Gastrocnemius medialis (tissue), 4 donors: ENCODE measurements at regions not wholly inside any gene's neighbourhood (a gene's known extent, or its start where the extent isn't known, plus 50 kb on each side); places are given as distances from the start of the nearest gene placed in this dataset.

Source experiments
- ATAC-seq, 2 donors: fragments of 150-250 bp; one replicate each; pipeline ENCODE4 v1.9.1; 2016
- DNase-seq, 2 donors: peaks; one replicate each; pipeline ENCODE4 v3.0.0-alpha.2; 2019
- H3K27ac ChIP-seq, 4 donors: fragments of 200-600 bp; sonication (generic); 1 replicate in 1 of 4; 2 replicates in 3 of 4; pipeline ENCODE4 v1.5.1; 2016 to 2018; ENCODE audit warnings: mild to moderate bottlenecking in 2 of 4, moderate library complexity in 1 of 4
- H3K27me3 ChIP-seq, 3 donors: fragments of 200-600 bp; sonication (generic) in 2 of 3; 1 replicate in 1 of 3; 2 replicates in 2 of 3; pipeline versions ENCODE4 v1.5.1 to v1.6.0; 2016 to 2019; ENCODE audit warnings: mild to moderate bottlenecking in 1 of 3, moderate library complexity in 1 of 3
- H3K36me3 ChIP-seq, 2 donors: fragments of 200-600 bp; sonication (generic) in 1 of 2; one replicate each; pipeline ENCODE4 v1.5.1; 2017 to 2018
- H3K4me1 ChIP-seq, 2 donors: fragments of 200-600 bp; sonication (generic) in 1 of 2; one replicate each; pipeline ENCODE4 v1.5.1; 2016 to 2017; ENCODE audit warnings: mild to moderate bottlenecking in 2 of 2
- H3K4me3 ChIP-seq, 4 donors: fragments of 200-600 bp; sonication (generic) in 3 of 4; 1 replicate in 1 of 4; 2 replicates in 3 of 4; pipeline ENCODE4 v1.5.1; 2016 to 2019; ENCODE audit warnings: mild to moderate bottlenecking in 2 of 4
- H3K9me3 ChIP-seq, 3 donors: fragments of 200-600 bp; sonication (generic) in 2 of 3; 1 replicate in 1 of 3; 2 replicates in 2 of 3; pipeline ENCODE4 v1.5.1; 2016 to 2019
- POLR2A ChIP-seq, 2 donors: fragments of 450-650 bp; IDR thresholded peaks; one replicate each; pipeline ENCODE4 v1.6.1; 2017; ENCODE audit warnings: antibody characterized with exemption in 2 of 2, mild to moderate bottlenecking in 2 of 2, moderate library complexity in 2 of 2
- in situ Hi-C, 4 donors: fragments of 200-750 bp; cut with MboI; loops; one replicate each; pipeline versions ENCODE4 v1.15.0 to v1.8.0; 2017; ENCODE audit warnings: low sequenced_read_pairs in 4 of 4
- intact Hi-C: fragments of 100-400 bp; cut with DNase I; formaldehyde crosslinking; loops from one replicate; pipeline ENCODE4 v1.15.1; 2023; ENCODE audit warnings: low total_unique reads
- TF ChIP-seq, protein P1 (sequence below), 5 experiments: fragments of 450-650 bp in 3 of 5; fragments of 200-600 bp in 2 of 5; sonication (generic) in 2 of 5; IDR thresholded peaks in 4 of 5; conservative IDR thresholded peaks in 1 of 5; 1 replicate in 4 of 5; 2 replicates in 1 of 5; pipeline ENCODE4 v1.5.1; 2016 to 2019; ENCODE audit warnings: antibody characterized with exemption in 5 of 5, mild to moderate bottlenecking in 3 of 5, moderate library complexity in 3 of 5

DNA sequence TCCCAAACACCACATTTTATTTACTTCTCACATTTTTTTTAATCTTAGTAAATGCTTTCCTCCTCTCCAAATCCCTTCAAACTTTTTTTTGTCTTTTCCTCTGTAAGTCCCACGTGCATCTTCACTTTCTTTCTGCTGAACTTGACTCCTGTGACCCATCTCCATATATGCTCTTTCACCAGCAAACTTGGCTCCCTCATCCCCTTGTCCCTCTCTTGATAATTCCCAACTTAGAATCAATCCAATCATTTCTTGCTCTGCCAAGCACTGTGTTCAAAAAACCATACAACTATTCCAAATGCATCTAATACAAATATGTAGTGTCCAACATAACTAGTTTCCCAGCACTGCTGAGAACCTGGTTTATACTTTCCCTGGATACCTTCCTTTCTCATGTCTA, 519.4 kb downstream of the HDGFL1 start:
- H3K9me3 ChIP-seq: no peaks in the 10 kb centered on the region
- no peak overlapping the region for H3K4me3 ChIP-seq
- intact Hi-C loops: no loop called here
- H3K4me1 ChIP-seq: no peaks in the 10 kb centered on the region
- DNase-seq: no peak
- no peak overlapping the region for H3K27ac ChIP-seq
- no peak for TF ChIP-seq POLR2A (IDR thresholded peaks at IDR 0.05)
- TF ChIP-seq, protein P1, sequence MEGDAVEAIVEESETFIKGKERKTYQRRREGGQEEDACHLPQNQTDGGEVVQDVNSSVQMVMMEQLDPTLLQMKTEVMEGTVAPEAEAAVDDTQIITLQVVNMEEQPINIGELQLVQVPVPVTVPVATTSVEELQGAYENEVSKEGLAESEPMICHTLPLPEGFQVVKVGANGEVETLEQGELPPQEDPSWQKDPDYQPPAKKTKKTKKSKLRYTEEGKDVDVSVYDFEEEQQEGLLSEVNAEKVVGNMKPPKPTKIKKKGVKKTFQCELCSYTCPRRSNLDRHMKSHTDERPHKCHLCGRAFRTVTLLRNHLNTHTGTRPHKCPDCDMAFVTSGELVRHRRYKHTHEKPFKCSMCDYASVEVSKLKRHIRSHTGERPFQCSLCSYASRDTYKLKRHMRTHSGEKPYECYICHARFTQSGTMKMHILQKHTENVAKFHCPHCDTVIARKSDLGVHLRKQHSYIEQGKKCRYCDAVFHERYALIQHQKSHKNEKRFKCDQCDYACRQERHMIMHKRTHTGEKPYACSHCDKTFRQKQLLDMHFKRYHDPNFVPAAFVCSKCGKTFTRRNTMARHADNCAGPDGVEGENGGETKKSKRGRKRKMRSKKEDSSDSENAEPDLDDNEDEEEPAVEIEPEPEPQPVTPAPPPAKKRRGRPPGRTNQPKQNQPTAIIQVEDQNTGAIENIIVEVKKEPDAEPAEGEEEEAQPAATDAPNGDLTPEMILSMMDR (IDR thresholded peaks at IDR 0.05 in 4 of 5, conservative IDR thresholded peaks at IDR 0.05 in 1 of 5): no peak
- ATAC-seq: no peak
- in situ Hi-C loops: no loop called here
- H3K27me3 ChIP-seq: no peaks in the 10 kb centered on the region
- no peaks in the 10 kb centered on the region for H3K36me3 ChIP-seq

DNA sequence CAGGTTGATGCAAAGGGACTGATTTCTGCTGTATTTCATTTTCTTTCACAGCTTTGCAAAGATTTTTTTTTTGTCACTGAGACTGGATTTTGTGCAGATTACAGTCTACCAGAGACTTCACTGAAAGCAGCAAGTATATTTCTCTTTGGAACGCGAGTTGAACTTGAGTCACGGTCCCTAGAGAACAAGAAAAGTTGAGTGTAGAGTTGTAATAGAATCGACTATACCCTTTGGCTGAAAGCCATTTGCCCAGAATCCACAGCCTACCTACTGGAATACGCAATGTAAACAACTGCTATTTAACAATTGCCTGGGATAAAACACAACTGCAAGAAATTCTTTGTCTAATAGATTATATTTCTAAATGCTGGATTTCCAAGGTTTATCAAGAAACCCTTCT, 520.6 kb downstream of the HDGFL1 start:
- Histone ChIP-seq H3K36me3 (no peaks in the 10 kb centered on the region), H3K4me3 (no peak overlapping the region), H3K27me3 (no peaks in the 10 kb centered on the region), H3K27ac (no peak overlapping the region), H3K4me1 (no peaks in the 10 kb centered on the region), H3K9me3 (no peaks in the 10 kb centered on the region)
- intact Hi-C loops: no loop called here
- TF ChIP-seq POLR2A (IDR thresholded peaks at IDR 0.05): no peak
- TF ChIP-seq, protein P1 (IDR thresholded peaks at IDR 0.05 in 4 of 5, conservative IDR thresholded peaks at IDR 0.05 in 1 of 5): no peak
- no peak for DNase-seq
- in situ Hi-C loops: no loop called here
- ATAC-seq: no peak

DNA sequence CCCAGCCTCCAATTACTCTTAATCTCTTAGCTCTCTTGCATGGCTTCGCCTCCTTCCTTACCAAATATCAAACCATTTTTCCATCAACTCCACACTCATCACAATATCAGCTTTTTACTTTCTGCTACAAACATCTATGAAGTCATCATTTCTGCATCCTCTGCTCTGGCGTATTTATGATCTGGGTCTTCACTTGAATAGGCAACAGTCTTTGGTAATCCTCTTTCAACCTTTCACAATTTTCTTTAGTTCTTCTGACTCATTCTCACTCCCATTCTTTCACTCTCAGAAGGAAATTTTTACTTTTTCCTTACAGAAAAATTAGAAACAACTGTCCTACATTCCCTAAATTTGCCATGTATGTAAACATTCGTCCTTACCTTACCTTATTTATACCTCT, 522.4 kb downstream of the HDGFL1 start:
- H3K36me3 ChIP-seq: no peaks in the 10 kb centered on the region
- in situ Hi-C loops: no loop called here
- DNase-seq: no peak
- intact Hi-C loops: no loop called here
- TF ChIP-seq POLR2A (IDR thresholded peaks at IDR 0.05): no peak
- TF ChIP-seq, protein P1 (IDR thresholded peaks at IDR 0.05 in 4 of 5, conservative IDR thresholded peaks at IDR 0.05 in 1 of 5): no peak
- no peaks in the 10 kb centered on the region for H3K27me3 ChIP-seq
- ATAC-seq: no peak
- H3K9me3 ChIP-seq: no peaks in the 10 kb centered on the region
- H3K4me1 ChIP-seq: no peaks in the 10 kb centered on the region
- H3K4me3 ChIP-seq: no peak overlapping the region
- no peak overlapping the region for H3K27ac ChIP-seq

DNA sequence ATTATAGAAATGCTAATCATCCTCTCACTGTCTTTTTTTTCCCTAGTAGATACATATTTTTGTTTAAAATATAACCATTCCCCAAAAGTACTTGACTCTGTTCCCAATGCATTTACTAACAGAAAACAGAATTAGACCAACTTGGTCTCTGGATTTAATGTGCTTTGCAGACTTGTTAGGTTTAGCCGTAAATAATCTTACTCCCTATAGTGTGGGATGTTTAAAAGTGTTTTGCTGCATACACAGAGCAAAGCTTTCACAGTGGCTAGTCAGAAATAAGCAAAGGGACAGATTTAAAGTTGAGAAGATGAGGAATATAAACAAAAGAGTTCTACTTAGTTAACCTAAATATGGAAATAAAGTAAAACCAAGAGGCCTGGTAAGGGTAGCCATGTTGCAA, 527.5 kb downstream of the HDGFL1 start:
- no peak for ATAC-seq
- Histone ChIP-seq H3K36me3 (no peaks in the 10 kb centered on the region), H3K27me3 (no peaks in the 10 kb centered on the region), H3K4me3 (no peak overlapping the region), H3K27ac (no peak overlapping the region), H3K4me1 (no peaks in the 10 kb centered on the region), H3K9me3 (no peaks in the 10 kb centered on the region)
- TF ChIP-seq POLR2A (IDR thresholded peaks at IDR 0.05): no peak
- TF ChIP-seq, protein P1 (IDR thresholded peaks at IDR 0.05 in 4 of 5, conservative IDR thresholded peaks at IDR 0.05 in 1 of 5): no peak
- no peak for DNase-seq
- in situ Hi-C loops (no loop called here), intact Hi-C loops (no loop called here)

DNA sequence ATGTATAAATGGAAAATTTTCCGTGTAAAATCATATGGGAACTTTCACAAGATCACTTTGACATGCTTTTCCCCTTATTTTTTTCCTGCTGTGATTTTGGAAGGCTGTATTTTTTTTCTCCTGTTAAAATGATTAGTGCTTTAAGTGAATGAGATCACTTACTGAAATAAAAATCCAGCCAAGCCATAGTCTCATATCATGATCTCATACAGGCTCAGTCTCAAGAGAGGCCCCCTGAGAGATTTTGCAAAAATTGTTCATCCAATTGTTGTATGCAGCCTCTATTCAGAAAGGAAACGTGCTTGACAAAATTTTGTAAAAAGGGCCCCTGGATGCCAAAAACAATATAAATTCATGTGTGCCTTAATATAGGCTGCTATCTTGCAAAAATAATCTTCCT, 528.2 kb downstream of the HDGFL1 start:
- H3K9me3 ChIP-seq: no peaks in the 10 kb centered on the region
- DNase-seq (no peak), ATAC-seq (no peak)
- no peak overlapping the region for H3K4me3 ChIP-seq
- no peaks in the 10 kb centered on the region for H3K36me3 ChIP-seq
- no peaks in the 10 kb centered on the region for H3K27me3 ChIP-seq
- intact Hi-C loops (no loop called here), in situ Hi-C loops (no loop called here)
- H3K4me1 ChIP-seq: no peaks in the 10 kb centered on the region
- TF ChIP-seq, protein P1 (IDR thresholded peaks at IDR 0.05 in 4 of 5, conservative IDR thresholded peaks at IDR 0.05 in 1 of 5): no peak
- no peak overlapping the region for H3K27ac ChIP-seq
